ENCODE measurements at regions not wholly inside any gene's neighbourhood (a gene's known extent, or its start where the extent isn't known, plus 50 kb on each side); places are given as distances from the start of the nearest gene placed in this dataset.

DNA sequence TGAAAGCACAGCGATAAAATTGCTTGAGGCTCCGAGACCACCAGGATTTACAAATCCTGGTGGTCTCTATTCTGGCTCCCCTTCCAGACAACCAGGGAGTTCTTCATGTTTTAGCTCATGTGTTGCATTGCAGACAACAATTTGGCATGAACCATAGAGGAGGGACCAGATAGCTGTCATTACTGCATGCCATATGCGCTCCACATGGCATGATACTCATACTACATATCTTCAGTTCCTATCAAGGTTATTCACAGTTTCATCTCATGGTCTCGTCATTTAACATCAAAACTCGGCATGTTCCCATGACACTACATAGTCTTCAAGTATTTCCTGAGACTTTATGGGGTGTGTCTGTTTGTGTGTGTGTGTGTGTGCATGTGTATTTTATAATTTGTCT lies 220.3 kb downstream of the OR13H1 start:
- CTCF ChIA-PET = no interaction called here
- no peaks in the 10 kb centered on the region for H3K27me3 ChIP-seq (replicated peaks in 2 of 5; ENCODE audit: control insufficient read depth in 4 of 5, insufficient read depth in 5 of 5, low read length in 4 of 5)
- peak overlapping the region in 4 of 7 experiments; percentile 50 to 63 (median 60) for H3K4me3 ChIP-seq (ENCODE audit: control insufficient read depth in 1 of 7, extremely low read depth in 1 of 7, insufficient read depth in 4 of 7, low read depth in 2 of 7, low read length in 6 of 7)
- peaks cover 0 to 6% (median 2%) of the 10 kb centered on the region in 5 experiments for H3K9me3 ChIP-seq (ENCODE audit: control extremely low read depth in 1 of 5, control insufficient read depth in 4 of 5, insufficient read depth in 2 of 5, low read depth in 1 of 5, low read length in 4 of 5)
- DNase-seq = peak in 1 of 3 donors; percentile 34
- H3K4me1 ChIP-seq (ENCODE audit: control extremely low read depth in 1 of 4, control insufficient read depth in 4 of 4, insufficient read depth in 4 of 4, low read length in 3 of 4) = peaks cover 0 to 17% (median 3%) of the 10 kb centered on the region in 4 experiments
- WGBS (ENCODE audit: insufficient coverage) = 60% methylated on average over 3 of the region's 5 CpGs
- no peak overlapping the region for H3K27ac ChIP-seq (ENCODE audit: insufficient read depth in 1 of 2, low read depth in 1 of 2, low read length in 2 of 2, poor library complexity in 1 of 2, severe bottlenecking in 2 of 2)
- H3K36me3 ChIP-seq (ENCODE audit: control insufficient read depth in 4 of 4, insufficient read depth in 4 of 4, low read length in 3 of 4) = peaks cover 3 to 58% (median 21%) of the 10 kb centered on the region in 4 experiments
- POLR2A ChIA-PET = no interaction called here

DNA sequence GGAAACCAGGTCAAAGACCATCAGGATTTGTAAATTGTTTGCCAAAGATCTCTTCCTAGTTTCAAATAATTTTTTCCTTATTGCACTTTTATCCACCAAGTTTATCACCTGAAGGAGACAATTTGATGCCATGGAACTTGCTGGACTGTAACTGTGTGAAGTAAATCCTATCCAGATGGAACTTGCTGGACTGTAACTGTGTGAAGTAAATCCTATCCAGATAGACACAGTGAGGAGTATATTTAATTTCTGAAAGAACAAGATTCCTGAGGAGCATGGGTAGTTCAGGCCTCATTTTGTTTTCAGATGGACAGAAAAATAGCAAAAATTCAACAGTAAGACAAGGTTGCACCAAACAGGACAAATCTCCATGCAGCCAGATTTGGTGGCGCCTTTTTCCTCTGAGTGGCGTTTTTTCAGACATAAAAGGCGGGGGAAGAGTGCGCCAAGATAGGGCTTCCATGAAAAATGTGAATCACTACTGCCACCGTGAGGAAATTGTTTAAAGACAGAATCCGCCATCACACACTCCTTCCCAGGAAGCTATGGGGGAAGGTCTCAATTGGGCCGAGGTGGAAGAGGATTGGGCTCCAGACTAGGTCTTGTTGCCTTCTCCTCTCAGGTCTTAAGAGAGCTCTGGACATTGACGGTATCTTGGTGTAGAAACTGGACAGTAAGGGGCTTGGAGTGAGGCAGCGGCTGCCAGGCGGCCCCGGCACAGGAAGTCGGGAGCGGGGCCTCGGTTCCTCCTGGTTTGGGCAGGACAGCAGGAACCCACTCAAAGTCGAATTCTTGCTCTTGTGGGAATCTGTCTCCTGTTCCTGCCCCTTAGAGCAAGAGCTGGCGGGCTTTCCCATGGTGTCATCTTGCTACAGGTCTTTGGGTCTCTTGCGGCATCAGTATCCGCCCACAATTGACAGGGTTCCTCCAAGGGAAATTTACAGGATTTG lies 234.7 kb downstream of the OR13H1 start:
- ChIA-PET POLR2A (no interaction called here), CTCF (no interaction called here)
- Histone ChIP-seq H3K27me3 (replicated peaks in 2 of 5; ENCODE audit: control insufficient read depth in 4 of 5, insufficient read depth in 5 of 5, low read length in 4 of 5) (peaks cover 0 to 4% (median 0%) of the 10 kb centered on the region in 5 experiments), H3K4me1 (ENCODE audit: control extremely low read depth in 1 of 4, control insufficient read depth in 4 of 4, insufficient read depth in 4 of 4, low read length in 3 of 4) (peaks cover 0 to 6% (median 0%) of the 10 kb centered on the region in 4 experiments), H3K27ac (ENCODE audit: insufficient read depth in 1 of 2, low read depth in 1 of 2, low read length in 2 of 2, poor library complexity in 1 of 2, severe bottlenecking in 2 of 2) (peak overlapping the region in 1 of 2 experiments; percentile 43), H3K4me3 (ENCODE audit: control insufficient read depth in 1 of 7, extremely low read depth in 1 of 7, insufficient read depth in 4 of 7, low read depth in 2 of 7, low read length in 6 of 7) (peak overlapping the region in 5 of 7 experiments; percentile 15 to 83 (median 73)), H3K9me3 (ENCODE audit: control extremely low read depth in 1 of 5, control insufficient read depth in 4 of 5, insufficient read depth in 2 of 5, low read depth in 1 of 5, low read length in 4 of 5) (no peaks in the 10 kb centered on the region), H3K36me3 (ENCODE audit: control insufficient read depth in 4 of 4, insufficient read depth in 4 of 4, low read length in 3 of 4) (peaks cover 6 to 46% (median 22%) of the 10 kb centered on the region in 4 experiments)
- WGBS (ENCODE audit: insufficient coverage) = 44% methylated on average over 15 of the region's 18 CpGs
- peak in 2 of 3 donors; percentile 82 to 90 for DNase-seq

DNA sequence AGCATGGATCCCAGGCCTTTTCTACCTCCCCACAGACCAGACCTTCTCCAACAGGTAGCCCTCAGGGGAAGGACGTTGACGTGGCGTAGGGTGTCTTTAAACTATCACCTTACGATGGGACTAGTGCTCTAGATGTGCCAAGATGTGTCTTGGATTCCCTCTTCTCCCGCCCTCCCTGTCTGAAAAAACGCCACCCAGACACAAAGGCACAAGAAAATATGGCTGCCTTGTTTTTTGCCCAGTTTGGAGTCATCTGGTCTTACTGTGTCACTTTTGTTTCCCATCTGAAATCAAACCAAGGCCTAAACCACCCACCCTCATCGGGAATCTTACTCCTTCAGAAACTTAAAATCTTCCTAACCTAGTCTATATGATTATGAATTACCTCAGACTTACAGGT lies 235.4 kb downstream of the OR13H1 start:
- WGBS (ENCODE audit: insufficient coverage) = 91% methylated on average over 6 of the region's 7 CpGs
- CTCF ChIA-PET = no interaction called here
- H3K4me3 ChIP-seq (ENCODE audit: control insufficient read depth in 1 of 7, extremely low read depth in 1 of 7, insufficient read depth in 4 of 7, low read depth in 2 of 7, low read length in 6 of 7) = peak overlapping the region in 2 of 7 experiments; percentile 74 to 83

DNA sequence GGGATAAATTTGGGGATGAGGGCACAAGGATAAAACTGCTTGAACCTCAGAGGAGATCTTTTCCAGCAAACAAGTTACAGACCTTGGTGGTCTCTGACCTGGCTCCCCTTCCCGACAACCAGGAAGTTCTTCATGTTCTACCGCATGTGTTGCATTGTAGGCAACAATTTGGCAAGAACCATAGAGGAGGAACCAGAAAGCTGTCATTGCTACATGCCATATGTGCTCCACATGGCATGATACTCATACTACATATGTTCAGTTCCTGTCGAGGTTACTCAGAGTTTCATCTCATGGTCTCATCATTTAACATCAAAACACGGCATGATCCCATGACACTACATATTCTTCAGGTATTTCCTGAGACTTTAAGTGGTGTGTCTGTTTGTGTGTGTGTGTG lies 235.9 kb downstream of the OR13H1 start:
- 83% methylated on average over 2 of the region's 4 CpGs for WGBS (ENCODE audit: insufficient coverage)
- H3K9me3 ChIP-seq (ENCODE audit: control extremely low read depth in 1 of 5, control insufficient read depth in 4 of 5, insufficient read depth in 2 of 5, low read depth in 1 of 5, low read length in 4 of 5) = no peaks in the 10 kb centered on the region
- CTCF ChIA-PET = no interaction called here
- peaks cover 0 to 6% (median 0%) of the 10 kb centered on the region in 4 experiments for H3K4me1 ChIP-seq (ENCODE audit: control extremely low read depth in 1 of 4, control insufficient read depth in 4 of 4, insufficient read depth in 4 of 4, low read length in 3 of 4)
- peaks cover 6 to 50% (median 21%) of the 10 kb centered on the region in 4 experiments for H3K36me3 ChIP-seq (ENCODE audit: control insufficient read depth in 4 of 4, insufficient read depth in 4 of 4, low read length in 3 of 4)
- no peaks in the 10 kb centered on the region for H3K27me3 ChIP-seq (replicated peaks in 2 of 5; ENCODE audit: control insufficient read depth in 4 of 5, insufficient read depth in 5 of 5, low read length in 4 of 5)
- no peak for DNase-seq
- POLR2A ChIA-PET = no interaction called here
- no peak overlapping the region for H3K4me3 ChIP-seq (ENCODE audit: control insufficient read depth in 1 of 7, extremely low read depth in 1 of 7, insufficient read depth in 4 of 7, low read depth in 2 of 7, low read length in 6 of 7)
- H3K27ac ChIP-seq (ENCODE audit: insufficient read depth in 1 of 2, low read depth in 1 of 2, low read length in 2 of 2, poor library complexity in 1 of 2, severe bottlenecking in 2 of 2) = no peak overlapping the region

More for the DNA sequence above, 235.4 kb downstream of the OR13H1 start:
- peaks cover 0 to 3% (median 0%) of the 10 kb centered on the region in 5 experiments for H3K27me3 ChIP-seq (replicated peaks in 2 of 5; ENCODE audit: control insufficient read depth in 4 of 5, insufficient read depth in 5 of 5, low read length in 4 of 5)
- POLR2A ChIA-PET = no interaction called here
- H3K4me1 ChIP-seq (ENCODE audit: control extremely low read depth in 1 of 4, control insufficient read depth in 4 of 4, insufficient read depth in 4 of 4, low read length in 3 of 4) = peaks cover 0 to 6% (median 0%) of the 10 kb centered on the region in 4 experiments
- no peaks in the 10 kb centered on the region for H3K9me3 ChIP-seq (ENCODE audit: control extremely low read depth in 1 of 5, control insufficient read depth in 4 of 5, insufficient read depth in 2 of 5, low read depth in 1 of 5, low read length in 4 of 5)
- no peak overlapping the region for H3K27ac ChIP-seq (ENCODE audit: insufficient read depth in 1 of 2, low read depth in 1 of 2, low read length in 2 of 2, poor library complexity in 1 of 2, severe bottlenecking in 2 of 2)
- DNase-seq = no peak
- peaks cover 6 to 53% (median 22%) of the 10 kb centered on the region in 4 experiments for H3K36me3 ChIP-seq (ENCODE audit: control insufficient read depth in 4 of 4, insufficient read depth in 4 of 4, low read length in 3 of 4)

DNA sequence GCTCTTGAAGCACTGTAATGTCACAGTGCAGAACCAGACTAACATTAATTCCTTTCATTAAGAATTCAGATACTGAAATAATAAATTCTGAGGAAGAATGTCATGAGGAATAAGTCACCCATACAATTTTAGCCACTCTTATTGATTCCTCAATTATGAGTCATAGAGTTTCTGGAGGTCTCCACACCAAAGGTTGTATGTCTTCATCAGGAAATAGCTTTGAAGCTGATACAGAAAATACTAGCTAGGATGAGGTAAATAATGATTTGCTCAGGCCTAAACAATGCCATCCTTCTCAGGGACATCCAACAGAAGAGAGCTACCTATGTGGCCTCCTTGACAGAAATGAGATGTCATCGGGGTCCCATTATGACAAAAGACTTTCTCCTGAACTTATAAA lies 238.8 kb downstream of the OR13H1 start:
- H3K36me3 ChIP-seq (ENCODE audit: control insufficient read depth in 4 of 4, insufficient read depth in 4 of 4, low read length in 3 of 4) = peaks cover 6 to 44% (median 19%) of the 10 kb centered on the region in 4 experiments
- H3K9me3 ChIP-seq (ENCODE audit: control extremely low read depth in 1 of 5, control insufficient read depth in 4 of 5, insufficient read depth in 2 of 5, low read depth in 1 of 5, low read length in 4 of 5) = no peaks in the 10 kb centered on the region
- H3K4me1 ChIP-seq (ENCODE audit: control extremely low read depth in 1 of 4, control insufficient read depth in 4 of 4, insufficient read depth in 4 of 4, low read length in 3 of 4) = peaks cover 0 to 6% (median 0%) of the 10 kb centered on the region in 4 experiments
- no peak for DNase-seq
- 100% methylated on average over 1 of the region's 1 CpG for WGBS (ENCODE audit: insufficient coverage)
- H3K27ac ChIP-seq (ENCODE audit: insufficient read depth in 1 of 2, low read depth in 1 of 2, low read length in 2 of 2, poor library complexity in 1 of 2, severe bottlenecking in 2 of 2) = no peak overlapping the region
- ChIA-PET POLR2A (no interaction called here), CTCF (no interaction called here)
- H3K27me3 ChIP-seq (replicated peaks in 2 of 5; ENCODE audit: control insufficient read depth in 4 of 5, insufficient read depth in 5 of 5, low read length in 4 of 5) = peaks cover 0 to 4% (median 0%) of the 10 kb centered on the region in 5 experiments
- no peak overlapping the region for H3K4me3 ChIP-seq (ENCODE audit: control insufficient read depth in 1 of 7, extremely low read depth in 1 of 7, insufficient read depth in 4 of 7, low read depth in 2 of 7, low read length in 6 of 7)

- ChIA-PET POLR2A (no interaction called here), CTCF (no interaction called here)
- peaks cover 0 to 4% (median 0%) of the 10 kb centered on the region in 5 experiments for H3K27me3 ChIP-seq (replicated peaks in 2 of 5; ENCODE audit: control insufficient read depth in 4 of 5, insufficient read depth in 5 of 5, low read length in 4 of 5)
- 56% methylated on average over 12 of the region's 15 CpGs for WGBS (ENCODE audit: insufficient coverage)
- peak in 2 of 3 donors; percentile 90 to 96 for DNase-seq
- peak overlapping the region in 3 of 7 experiments; percentile 15 to 44 (median 23) for H3K4me3 ChIP-seq (ENCODE audit: control insufficient read depth in 1 of 7, extremely low read depth in 1 of 7, insufficient read depth in 4 of 7, low read depth in 2 of 7, low read length in 6 of 7)
- H3K36me3 ChIP-seq (ENCODE audit: control insufficient read depth in 4 of 4, insufficient read depth in 4 of 4, low read length in 3 of 4) = peaks cover 8 to 37% (median 16%) of the 10 kb centered on the region in 4 experiments
- H3K4me1 ChIP-seq (ENCODE audit: control extremely low read depth in 1 of 4, control insufficient read depth in 4 of 4, insufficient read depth in 4 of 4, low read length in 3 of 4) = peaks cover 0 to 5% (median 0%) of the 10 kb centered on the region in 4 experiments
- no peaks in the 10 kb centered on the region for H3K9me3 ChIP-seq (ENCODE audit: control extremely low read depth in 1 of 5, control insufficient read depth in 4 of 5, insufficient read depth in 2 of 5, low read depth in 1 of 5, low read length in 4 of 5)
- H3K27ac ChIP-seq (ENCODE audit: insufficient read depth in 1 of 2, low read depth in 1 of 2, low read length in 2 of 2, poor library complexity in 1 of 2, severe bottlenecking in 2 of 2) = no peak overlapping the region
Observed at GRCh38 chrX:131783555-131784308, 239.4 kb upstream of the STK26 start.

Measured in common myeloid progenitor, CD34-positive (primary cell).